ENCODE measurements at regions not wholly inside any gene's neighbourhood (a gene's known extent, or its start where the extent isn't known, plus 50 kb on each side); places are given as distances from the start of the nearest gene placed in this dataset.
"Not testable (repeated sequence)": the region's sequence is repeated elsewhere in the genome, so short reads cannot be mapped to it uniquely, and the experiment has no call there.

DNA sequence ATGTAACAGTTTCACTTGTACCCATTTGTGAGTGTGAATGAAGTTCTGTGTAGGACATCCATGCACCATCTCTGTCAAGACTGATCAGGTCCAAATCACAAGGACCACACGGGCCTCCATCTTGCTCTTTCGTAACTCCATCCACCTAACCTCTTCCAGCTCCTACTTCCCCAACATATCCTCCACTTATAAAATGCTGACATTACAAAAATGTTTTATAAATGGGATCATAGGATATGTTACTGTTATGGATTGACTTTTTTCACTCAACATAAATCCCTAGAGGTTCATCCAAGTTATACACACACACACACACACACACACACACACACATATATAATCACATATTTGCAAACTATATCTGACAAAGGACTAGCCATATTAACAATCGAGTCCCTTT lies 476.8 kb downstream of the ZNF516 start:
- no peak for DNase-seq (ENCODE audit: low spot score)

- DNase-seq (ENCODE audit: low spot score), result no peak
Measured at GRCh38 chr18:76013057-76013456, 482.0 kb downstream of the ZNF516 start.

- DNase-seq (ENCODE audit: low spot score), result no peak
Measured at GRCh38 chr18:76005632-76006208, 489.3 kb downstream of the ZNF516 start.

DNA sequence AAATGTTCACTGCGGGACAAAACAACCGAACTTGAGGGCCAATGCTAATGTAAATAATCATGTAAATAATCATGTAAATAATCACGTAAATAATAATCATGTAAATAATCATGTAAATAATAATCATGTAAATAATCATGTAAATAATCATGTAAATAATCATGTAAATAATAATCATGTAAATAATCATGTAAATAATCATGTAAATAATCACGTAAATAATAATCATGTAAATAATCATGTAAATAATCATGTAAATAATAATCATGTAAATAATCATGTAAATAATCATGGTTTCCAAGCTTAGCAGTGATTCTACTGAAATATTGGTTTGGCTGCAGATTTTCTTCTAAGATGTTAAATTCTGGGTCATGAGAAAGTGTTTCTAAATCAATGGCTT lies 507.1 kb downstream of the ZNF516 start:
- not testable (repeated sequence) for DNase-seq (ENCODE audit: low spot score)

- DNase-seq (ENCODE audit: low spot score), result no peak
Measured at GRCh38 chr18:75984853-75985252, 510.2 kb downstream of the ZNF516 start.

DNA sequence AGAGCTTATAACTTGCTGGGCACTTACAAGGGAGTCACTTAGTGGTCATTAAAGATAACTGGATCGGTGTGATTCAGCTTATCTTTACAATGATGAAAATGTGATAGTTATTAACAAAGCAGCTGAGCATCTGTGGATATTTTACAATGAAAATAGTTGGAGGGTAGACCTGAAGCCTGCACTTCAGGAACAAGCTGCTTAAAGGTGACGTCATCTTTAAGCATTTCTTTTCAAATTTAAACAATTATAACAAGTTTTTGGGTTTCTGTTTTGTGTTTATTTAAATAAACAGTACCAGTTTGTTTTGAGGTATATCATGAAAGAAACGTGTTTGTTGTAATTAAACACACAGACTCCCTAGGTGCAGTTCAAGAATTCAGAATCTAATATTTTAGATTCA lies 513.9 kb downstream of the ZNF516 start:
- no peak for DNase-seq (ENCODE audit: low spot score)

DNA sequence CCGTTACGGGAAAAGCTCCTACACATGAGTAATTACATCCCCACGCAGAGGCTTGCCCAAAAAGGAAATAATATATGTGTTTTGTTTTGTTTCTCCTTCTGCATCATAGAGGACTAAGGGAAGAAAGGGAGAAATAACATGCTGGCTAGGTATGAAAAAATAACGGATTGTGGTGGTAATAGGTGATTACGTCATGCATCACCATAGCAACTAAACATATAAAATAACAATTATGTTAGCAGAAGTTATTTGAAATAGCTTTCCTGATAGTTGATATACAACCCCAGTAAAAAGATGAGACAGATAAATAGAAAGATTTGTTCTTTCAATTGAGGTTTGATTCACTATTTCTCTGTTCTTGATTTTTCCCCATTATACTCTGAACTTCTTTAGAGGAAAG lies 518.0 kb downstream of the ZNF516 start:
- DNase-seq (ENCODE audit: low spot score), result no peak

DNA sequence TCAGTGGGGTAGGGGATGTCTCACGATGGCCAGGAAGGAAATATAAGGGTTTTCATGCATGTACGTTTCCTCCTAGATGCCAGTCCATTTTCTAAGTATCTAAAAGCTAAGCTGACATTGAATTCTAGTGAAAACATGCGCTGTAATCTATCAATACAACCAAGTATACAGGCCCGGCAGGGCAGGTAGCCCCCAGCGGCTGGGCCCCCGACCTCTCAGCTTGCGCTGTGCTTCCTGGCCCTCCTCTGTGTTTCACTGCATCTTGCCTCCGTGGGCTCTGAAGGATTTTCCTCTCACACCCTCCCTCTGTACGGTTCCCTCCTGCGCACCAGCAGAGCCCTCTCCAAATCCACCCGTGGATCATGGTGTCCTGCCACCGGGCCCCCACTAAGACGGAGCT lies 524.8 kb downstream of the ZNF516 start:
- DNase-seq (ENCODE audit: low spot score), result no peak

GRCh38 chr18:75966431-75966830 lies 528.6 kb downstream of the ZNF516 start:
- DNase-seq (ENCODE audit: low spot score), result no peak

- DNase-seq (ENCODE audit: low spot score), result no peak
Measured at GRCh38 chr18:75962036-75962572, 532.9 kb downstream of the ZNF516 start.

GRCh38 chr18:75960356-75960755 lies 532.9 kb upstream of the SMIM21 start:
- DNase-seq (ENCODE audit: low spot score), result not testable (repeated sequence)

DNA sequence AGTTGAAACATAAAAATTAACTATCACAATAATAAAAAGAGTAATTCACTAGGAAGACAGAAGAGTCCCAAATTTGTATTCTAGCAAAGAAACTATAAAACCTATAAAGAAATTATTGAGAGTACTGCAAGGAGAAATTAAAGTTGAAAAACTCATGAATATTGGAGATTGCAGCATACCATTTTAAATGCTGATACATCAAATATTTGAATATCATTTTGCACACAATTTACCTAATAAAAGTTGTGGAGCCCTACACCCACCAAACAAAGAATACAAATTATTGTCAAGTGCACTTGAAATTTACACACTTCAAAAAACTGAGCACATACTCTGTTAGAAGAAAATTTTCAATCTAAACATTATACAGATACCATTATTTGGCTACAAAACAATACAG lies 531.6 kb upstream of the SMIM21 start:
- no peak for DNase-seq (ENCODE audit: low spot score)

DNA sequence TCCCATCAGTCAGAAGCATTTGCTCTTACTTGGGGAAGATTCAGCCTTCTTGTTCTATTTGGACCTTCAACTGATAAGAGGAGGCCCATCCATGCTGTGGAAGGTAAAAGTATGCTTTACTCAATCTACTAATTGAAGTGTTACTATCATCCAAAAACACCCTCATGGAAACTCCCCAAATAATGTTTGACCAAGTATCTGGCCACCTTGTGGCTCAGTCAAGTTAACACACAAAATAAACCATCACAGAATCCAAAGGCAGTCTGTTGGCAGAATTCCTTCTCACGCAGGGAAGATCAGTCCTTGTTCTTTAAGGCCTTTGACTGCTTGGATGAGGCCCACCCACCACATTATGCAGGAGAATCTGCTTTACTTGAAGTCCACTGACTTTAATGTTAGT lies 531.2 kb upstream of the SMIM21 start:
- no peak for DNase-seq (ENCODE audit: low spot score)

GRCh38 chr18:75945265-75945933 lies 517.9 kb upstream of the SMIM21 start:
- DNase-seq (ENCODE audit: low spot score), result no peak

- no peak for DNase-seq (ENCODE audit: low spot score)
Measured at GRCh38 chr18:75937306-75937705, 509.8 kb upstream of the SMIM21 start.

DNA sequence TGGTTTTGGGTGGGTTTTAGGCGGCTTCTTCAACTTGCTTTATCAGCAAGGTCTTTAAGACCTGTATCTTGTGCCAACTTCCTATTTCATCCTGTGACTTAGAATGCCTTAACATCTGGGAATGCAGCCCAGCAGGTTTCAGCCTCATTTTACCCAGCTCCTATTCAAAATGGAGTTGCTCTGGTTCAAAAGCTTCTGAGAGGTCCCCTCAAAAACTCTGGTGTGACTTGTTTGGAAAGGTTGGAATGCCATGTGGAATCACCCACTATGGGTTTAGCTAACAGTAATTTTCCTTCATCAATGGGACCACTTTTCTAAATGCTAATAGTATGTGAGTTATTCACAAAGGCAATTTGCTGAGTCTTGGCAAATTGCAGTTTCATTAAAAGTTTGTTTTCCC lies 509.4 kb upstream of the SMIM21 start:
- DNase-seq (ENCODE audit: low spot score), result no peak

DNA sequence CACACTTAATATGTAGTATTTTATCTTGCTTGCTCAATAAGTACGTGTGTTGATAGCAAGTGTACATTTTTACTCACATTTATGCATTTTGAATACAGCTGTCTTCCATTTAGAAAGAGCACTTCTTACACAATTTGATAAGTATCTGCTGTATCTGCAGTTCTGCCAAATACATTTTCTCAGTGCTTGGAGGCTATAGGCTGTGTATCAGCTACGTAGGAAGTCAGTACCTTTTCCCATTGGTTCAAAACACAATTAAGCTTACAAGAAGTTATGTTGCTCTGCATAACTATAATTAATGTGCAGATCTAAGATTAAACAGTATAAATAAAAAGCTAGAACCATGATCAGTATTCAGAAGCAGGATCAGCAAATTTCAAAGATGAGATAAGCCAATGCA lies 503.6 kb upstream of the SMIM21 start:
- DNase-seq (ENCODE audit: low spot score), result no peak

- no peak for DNase-seq (ENCODE audit: low spot score)
Measured at GRCh38 chr18:75928706-75929105, 501.2 kb upstream of the SMIM21 start.

DNA sequence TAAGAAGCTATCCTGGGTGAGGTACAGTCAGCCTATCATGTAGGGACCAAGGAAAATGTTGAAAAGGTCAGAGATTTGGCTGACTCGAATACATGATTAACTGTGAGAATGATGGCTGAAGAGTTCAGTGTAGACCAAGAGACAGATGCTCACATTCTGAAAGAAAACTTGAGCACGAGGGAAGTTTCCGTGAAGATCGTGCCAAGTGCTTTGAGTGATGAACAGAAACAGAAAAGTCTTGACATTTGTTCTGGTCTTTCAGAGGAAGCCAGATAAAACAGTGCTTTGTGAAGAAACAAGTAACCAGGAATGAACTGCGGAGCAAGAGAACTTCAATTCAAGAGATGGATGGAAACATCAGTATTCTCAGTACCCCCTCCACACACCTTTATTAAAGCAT lies 500.3 kb upstream of the SMIM21 start:
- DNase-seq (ENCODE audit: low spot score), result no peak

DNA sequence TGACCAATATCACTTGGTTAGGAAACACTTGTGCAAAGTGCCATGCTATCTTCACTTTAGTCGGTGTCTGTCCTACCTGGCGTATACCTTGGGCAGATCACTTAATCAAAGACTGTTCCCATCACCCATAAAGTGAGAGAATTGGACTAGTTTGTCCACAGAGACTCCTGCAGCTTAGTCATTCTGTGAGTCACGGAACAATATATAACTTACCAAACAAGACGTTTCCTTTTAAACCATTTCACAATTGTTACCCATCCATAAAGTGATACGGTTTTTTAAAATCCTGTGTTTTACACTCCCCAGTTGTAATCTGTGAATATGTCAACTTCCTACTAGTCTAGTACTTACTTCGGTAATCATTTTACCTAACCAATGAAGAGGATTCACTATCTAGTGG lies 499.3 kb upstream of the SMIM21 start:
- DNase-seq (ENCODE audit: low spot score), result no peak

- DNase-seq (ENCODE audit: low spot score), result no peak
Measured at GRCh38 chr18:75923169-75923568, 495.7 kb upstream of the SMIM21 start.

DNA sequence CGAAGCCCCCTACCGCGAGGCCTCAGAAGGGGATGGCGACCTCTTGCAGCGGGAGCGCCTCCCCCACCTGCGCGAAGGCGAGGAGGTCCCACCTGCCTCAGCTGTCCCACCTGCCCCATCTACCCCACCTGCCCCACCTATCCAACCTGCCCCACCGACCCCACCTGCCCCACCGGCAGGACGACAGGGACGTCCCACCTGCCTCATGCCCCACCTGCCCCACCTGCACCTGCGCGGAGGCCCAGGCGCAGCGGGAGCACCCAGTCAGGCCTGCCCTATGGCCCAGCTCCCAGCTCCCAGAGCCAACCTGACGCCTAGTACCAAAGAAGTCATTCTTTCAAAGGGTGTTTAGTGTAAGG lies 489.1 kb upstream of the SMIM21 start:
- no peak for DNase-seq (ENCODE audit: low spot score)

DNA sequence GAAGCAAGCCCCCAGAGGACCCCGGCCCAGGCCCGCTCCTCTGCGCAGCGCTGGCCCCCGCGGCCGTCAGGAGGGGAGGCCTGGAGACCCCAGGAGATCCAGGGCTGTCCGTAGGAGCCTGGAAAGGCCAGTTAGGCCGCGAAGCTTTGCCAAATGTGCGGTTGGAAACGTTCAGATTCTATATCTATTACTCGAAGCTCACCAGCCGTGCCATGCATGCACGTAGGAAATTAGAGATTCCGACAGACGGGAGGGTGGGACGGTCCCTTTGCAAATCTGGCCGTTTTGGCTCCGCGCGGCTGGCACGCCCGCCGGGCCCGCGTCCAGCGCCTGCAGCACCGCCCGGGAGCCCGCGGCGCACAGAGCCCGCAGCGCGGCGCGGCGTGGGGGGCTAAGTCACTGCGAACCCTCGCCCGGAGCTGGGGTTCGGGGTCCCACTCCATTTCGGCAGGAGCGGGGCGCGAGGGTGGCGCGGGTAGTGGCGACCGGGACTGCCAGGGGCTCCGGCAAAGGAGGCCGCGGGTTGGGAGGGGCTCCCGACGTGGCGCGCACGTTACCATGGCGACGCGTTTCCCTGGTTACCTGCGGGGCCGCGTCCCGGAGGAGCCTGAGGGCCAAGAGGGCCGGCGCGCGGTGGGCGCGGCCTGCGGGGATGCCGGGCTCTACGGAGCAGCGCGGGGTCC lies 488.6 kb upstream of the SMIM21 start:
- no peak for DNase-seq (ENCODE audit: low spot score)

- DNase-seq (ENCODE audit: low spot score), result no peak
Measured at GRCh38 chr18:75912829-75913228, 485.3 kb upstream of the SMIM21 start.
